HepG2 (cell line): ENCODE measurements at regions not wholly inside any gene's neighbourhood (a gene's known extent, or its start where the extent isn't known, plus 50 kb on each side); places are given as distances from the start of the nearest gene placed in this dataset.

Experiments used
- ATAC-seq: fragments of 200-7000 bp; cut with Tn5 transposase; 3 replicates; pipeline ENCODE4 v1.9.1; 2020; ENCODE audit warnings: mild to moderate bottlenecking, moderate library complexity
- BruUV-seq: library from RNA; stranded (reverse); fragments of 400-500 nt; replicated peaks from 2 replicates; lab custom pipeline; 2021; lab: Mats Ljungman, UMichigan
- CTCF ChIA-PET: fragments of 300-600 bp; formaldehyde crosslinking; extraction: SDS; loops from one replicate; lab custom pipeline; 2021; ENCODE audit warnings: low total read pairs, inconsistent platforms, low intra/inter-chr PET ratio; lab: Yijun Ruan, JAX
- POLR2A ChIA-PET: fragments of 350-600 bp; sonication (Branson Sonifier 250); formaldehyde crosslinking; loops from one replicate; lab custom pipeline; 2020; ENCODE audit warnings: antibody characterized with exemption, inconsistent platforms; lab: Yijun Ruan, JAX
- DNase-seq: peaks from one replicate; pipeline ENCODE4 v3.0.0-alpha.2; 2015; ENCODE audit warnings: low spot score
- FAIRE-seq: peaks from 3 replicates; lab custom pipeline; 2011; peaks lifted over from hg19 to GRCh38; lab: Jason Lieb, UNC
- H2AFZ ChIP-seq: one replicate; pipeline ENCODE4 v1.6.1; 2011; ENCODE audit warnings: low read length, inconsistent platforms
- H3K27ac ChIP-seq: fragments of 300-600 bp; 3 replicates; pipeline ENCODE4 v1.8.0; 2011; ENCODE audit warnings: mixed run types, mild to moderate bottlenecking, mixed read lengths, low read length, inconsistent platforms; ENCODE audit not compliant: insufficient read depth; ENCODE audit errors: extremely low read length
- H3K27me3 ChIP-seq, 2 experiments: fragments of 200-600 bp in 1 of 2; 2 replicates in 1 of 2; 3 replicates in 1 of 2; pipeline versions ENCODE4 v1.6.0 to v1.8.0; 2011; ENCODE audit warnings: low read length in 2 of 2, mild to moderate bottlenecking in 2 of 2, moderate library complexity in 2 of 2, inconsistent platforms in 1 of 2; ENCODE audit not compliant: insufficient read depth in 2 of 2, control insufficient read depth in 1 of 2
- H3K36me3 ChIP-seq, 2 experiments: fragments of 200-600 bp in 1 of 2; replicated peaks in 1 of 2; 2 replicates in 1 of 2; 3 replicates in 1 of 2; pipeline versions ENCODE4 v1.5.1 to v1.8.0; 2011; ENCODE audit warnings: low read length in 2 of 2, inconsistent platforms in 1 of 2; ENCODE audit not compliant: insufficient read depth in 2 of 2, control insufficient read depth in 1 of 2
- H3K4me1 ChIP-seq: 2 replicates; pipeline ENCODE4 v1.5.1; 2012; ENCODE audit warnings: low read length, inconsistent platforms; ENCODE audit not compliant: insufficient read depth
- H3K4me2 ChIP-seq: 2 replicates; pipeline ENCODE4 v1.6.0; 2011; ENCODE audit warnings: low read depth, low read length, inconsistent platforms
- H3K4me3 ChIP-seq, 3 experiments: fragments of 200-600 bp in 1 of 3; sonication (generic), shearing (Covaris generic) in 1 of 3; replicated peaks in 1 of 3; 2 replicates each; pipeline ENCODE4 v1.5.1; 2011 to 2016; ENCODE audit warnings: low read length in 3 of 3, inconsistent platforms in 2 of 3, low read depth in 2 of 3, mild to moderate bottlenecking in 2 of 3, control low read depth in 1 of 3, mixed read lengths in 1 of 3; ENCODE audit not compliant: insufficient read depth in 1 of 3
- H3K79me2 ChIP-seq: one replicate; pipeline ENCODE4 v1.6.1; 2011; ENCODE audit warnings: low read length, inconsistent platforms; ENCODE audit not compliant: insufficient read depth
- H3K9ac ChIP-seq: 2 replicates; pipeline ENCODE4 v1.6.0; 2011; ENCODE audit warnings: mild to moderate bottlenecking, low read depth, low read length, inconsistent platforms; ENCODE audit not compliant: insufficient read depth
- H3K9me3 ChIP-seq: 2 replicates; pipeline ENCODE4 v1.5.1; 2012; ENCODE audit warnings: mild to moderate bottlenecking, low read length
- H4K20me1 ChIP-seq: 2 replicates; pipeline ENCODE4 v1.6.0; 2011; ENCODE audit warnings: inconsistent platforms, mild to moderate bottlenecking, low read length, moderate library complexity; ENCODE audit not compliant: insufficient read depth
- ATF7 ChIP-seq, 2 experiments: fragments of 450-650 bp in 1 of 2; sonication (generic) in 1 of 2; formaldehyde crosslinking in 1 of 2; IDR thresholded peaks; 2 replicates each; pipeline versions ENCODE4 v1.4.0 to v1.6.1; 2016 to 2020; ENCODE audit warnings: antibody characterized with exemption in 1 of 2, mild to moderate bottlenecking in 1 of 2, missing genetic modification reagents in 1 of 2
- DZIP1 ChIP-seq: sonication (generic); formaldehyde crosslinking; IDR thresholded peaks from 2 replicates; pipeline ENCODE4 v1.5.0; 2020; ENCODE audit warnings: mild to moderate bottlenecking, missing genetic modification reagents
- HIVEP1 ChIP-seq: sonication (generic); formaldehyde crosslinking; IDR thresholded peaks from 2 replicates; pipeline ENCODE4 v1.4.0; 2020; ENCODE audit warnings: mild to moderate bottlenecking, missing genetic modification reagents
- KAT7 ChIP-seq: IDR thresholded peaks from 2 replicates; pipeline ENCODE4 v1.6.1; 2018; ENCODE audit warnings: borderline replicate concordance, missing compliant biosample characterization
- KLF16 ChIP-seq, 2 experiments: sonication (generic) in 1 of 2; formaldehyde crosslinking in 1 of 2; IDR thresholded peaks; 2 replicates each; pipeline versions ENCODE4 v1.6.1 to v1.8.0; 2016 to 2023; ENCODE audit warnings: missing genetic modification reagents in 2 of 2, missing compliant biosample characterization in 1 of 2
- MEIS2 ChIP-seq: sonication (generic); formaldehyde crosslinking; IDR thresholded peaks from 2 replicates; pipeline ENCODE4 v1.9.0; 2021; ENCODE audit warnings: mild to moderate bottlenecking, missing genetic modification reagents
- PCBP1 ChIP-seq: fragments of 200-400 bp; formaldehyde crosslinking; IDR thresholded peaks from 2 replicates; pipeline ENCODE4 v1.6.1; 2017; ENCODE audit warnings: mild to moderate bottlenecking, low read depth, low read length, borderline replicate concordance
- PHF5A ChIP-seq: IDR thresholded peaks from one replicate; pipeline ENCODE4 v1.6.1; 2018; ENCODE audit warnings: low read depth, missing genetic modification reagents; ENCODE audit not compliant: unreplicated experiment
- PLRG1 ChIP-seq: fragments of 450-650 bp; conservative IDR thresholded peaks from 2 replicates; pipeline ENCODE4 v1.6.1; 2016
- SALL1 ChIP-seq: sonication (generic); formaldehyde crosslinking; IDR thresholded peaks from 2 replicates; pipeline ENCODE4 v1.8.0; 2022; ENCODE audit warnings: mild to moderate bottlenecking, missing genetic modification reagents
- SIX1 ChIP-seq: sonication (generic); formaldehyde crosslinking; IDR thresholded peaks from 2 replicates; pipeline ENCODE4 v1.4.0; 2020; ENCODE audit warnings: missing genetic modification reagents, borderline replicate concordance
- SP2 ChIP-seq: sonication (generic); formaldehyde crosslinking; IDR thresholded peaks from 2 replicates; pipeline ENCODE4 v1.5.1; 2020; ENCODE audit warnings: mild to moderate bottlenecking, missing genetic modification reagents
- ZNF333 ChIP-seq: sonication (generic); formaldehyde crosslinking; IDR thresholded peaks from 2 replicates; pipeline ENCODE4 v1.4.0; 2020; ENCODE audit warnings: mild to moderate bottlenecking, missing genetic modification reagents, borderline replicate concordance
- ZNF337 ChIP-seq: sonication (generic); formaldehyde crosslinking; IDR thresholded peaks from 2 replicates; pipeline ENCODE4 v1.5.1; 2020; ENCODE audit warnings: missing genetic modification reagents, low read depth, mild to moderate bottlenecking, borderline replicate concordance
- ZNF619 ChIP-seq: sonication (generic); formaldehyde crosslinking; IDR thresholded peaks from 2 replicates; pipeline ENCODE4 v1.4.0; 2020; ENCODE audit warnings: mild to moderate bottlenecking, missing genetic modification reagents
- ZNF770 ChIP-seq: sonication (generic); formaldehyde crosslinking; IDR thresholded peaks from 2 replicates; pipeline ENCODE4 v1.5.0; 2020; ENCODE audit warnings: mild to moderate bottlenecking, missing genetic modification reagents
- ZNF790 ChIP-seq: sonication (generic); formaldehyde crosslinking; IDR thresholded peaks from 2 replicates; pipeline ENCODE4 v1.8.0; 2022; ENCODE audit warnings: missing genetic modification reagents, mild to moderate bottlenecking, borderline replicate concordance
- ZNF800 ChIP-seq: sonication (generic); formaldehyde crosslinking; IDR thresholded peaks from 2 replicates; pipeline ENCODE4 v1.4.0; 2020; ENCODE audit warnings: missing genetic modification reagents
- ZZZ3 ChIP-seq: sonication (generic); formaldehyde crosslinking; IDR thresholded peaks from 2 replicates; pipeline ENCODE4 v1.4.0; 2020; ENCODE audit warnings: missing genetic modification reagents, mild to moderate bottlenecking, borderline replicate concordance
- WGBS: methylation state at CpG from one replicate; pipeline ENCODE4 v1.1.6; 2017; ENCODE audit warnings: low lambda C conversion rate; 5-methylcytosine and 5-hydroxymethylcytosine counted together
- in situ Hi-C: cut with HindIII; loops from 2 replicates; pipeline ENCODE4 v1.10.0; 2017; ENCODE audit warnings: low pct_unique_long_range_greater_than_20kb; ENCODE audit not compliant: extremely low pct_ligation_motif_present
- intact Hi-C: fragments of 100-400 bp; cut with micrococcal nuclease; formaldehyde crosslinking; loops from one replicate; pipeline ENCODE4 v1.10.0; 2022; ENCODE audit not compliant: unreplicated experiment

- TF ChIP-seq DZIP1 (CRISPR knock-in tag) (no peak), ATF7 (IDR thresholded peaks at IDR 0.05) (no peak), ATF7 (CRISPR knock-in tag; IDR thresholded peaks at IDR 0.05) (no peak), KLF16 (CRISPR knock-in tag; IDR thresholded peaks at IDR 0.05) (no peak), ZNF770 (no peak)
These were observed 449.5 kb downstream of the KLF12 start (continued) for GRCh38 chr13:73684750-73685149.

- Histone ChIP-seq H3K4me2 (no peak overlapping the region), H2AFZ (no peak overlapping the region), H3K4me3 (no peak overlapping the region), H3K9ac (no peak overlapping the region), H3K9me3 (no peaks in the 10 kb centered on the region), H3K4me1 (no peaks in the 10 kb centered on the region), H3K36me3 (no peaks in the 10 kb centered on the region), H3K27me3 (no peaks in the 10 kb centered on the region), H4K20me1 (no peaks in the 10 kb centered on the region), H3K79me2 (no peaks in the 10 kb centered on the region), H3K27ac (no peak overlapping the region)
- 53% methylated on average over 3 of the region's 3 CpGs for WGBS
- no TSS peak for BruUV-seq
- ChIA-PET CTCF (no interaction called here), POLR2A (no interaction called here)
- in situ Hi-C loops = no loop called here
- FAIRE-seq = no peak
- no peak for ATAC-seq
- no peak for DNase-seq
- intact Hi-C loops = no loop called here
- no peak for TF ChIP-seq PHF5A
- TF ChIP-seq MEIS2 (CRISPR knock-in tag) = no peak
- no peak for TF ChIP-seq KAT7
- TF ChIP-seq SP2 = no peak
- no peak for TF ChIP-seq ZNF333 (CRISPR knock-in tag)
- no peak for TF ChIP-seq SIX1 (CRISPR knock-in tag)
- TF ChIP-seq SALL1 (CRISPR knock-in tag) = no peak
- TF ChIP-seq ZNF800 = no peak
- TF ChIP-seq PCBP1 = no peak
- TF ChIP-seq ZNF790 (CRISPR knock-in tag) = no peak
- no peak for TF ChIP-seq ZZZ3
- TF ChIP-seq ZNF337 = no peak
- no peak for TF ChIP-seq PLRG1
- no peak for TF ChIP-seq HIVEP1 (CRISPR knock-in tag)
- TF ChIP-seq ZNF619 (CRISPR knock-in tag) = no peak
These were observed 449.9 kb downstream of the KLF12 start for GRCh38 chr13:73684286-73684685.
